GM21723 (cell line): ENCODE measurements at regions not wholly inside any gene's neighbourhood (a gene's known extent, or its start where the extent isn't known, plus 50 kb on each side); places are given as distances from the start of the nearest gene placed in this dataset.
"Not testable (repeated sequence)": the region's sequence is repeated elsewhere in the genome, so short reads cannot be mapped to it uniquely, and the experiment has no call there.

Source experiments
- ATAC-seq: cut with Tn5 transposase; IDR thresholded peaks from one replicate; pipeline ENCODE4 v1.9.1; 2021; ENCODE audit warnings: mild to moderate bottlenecking, moderate library complexity; ENCODE audit not compliant: unreplicated experiment

DNA sequence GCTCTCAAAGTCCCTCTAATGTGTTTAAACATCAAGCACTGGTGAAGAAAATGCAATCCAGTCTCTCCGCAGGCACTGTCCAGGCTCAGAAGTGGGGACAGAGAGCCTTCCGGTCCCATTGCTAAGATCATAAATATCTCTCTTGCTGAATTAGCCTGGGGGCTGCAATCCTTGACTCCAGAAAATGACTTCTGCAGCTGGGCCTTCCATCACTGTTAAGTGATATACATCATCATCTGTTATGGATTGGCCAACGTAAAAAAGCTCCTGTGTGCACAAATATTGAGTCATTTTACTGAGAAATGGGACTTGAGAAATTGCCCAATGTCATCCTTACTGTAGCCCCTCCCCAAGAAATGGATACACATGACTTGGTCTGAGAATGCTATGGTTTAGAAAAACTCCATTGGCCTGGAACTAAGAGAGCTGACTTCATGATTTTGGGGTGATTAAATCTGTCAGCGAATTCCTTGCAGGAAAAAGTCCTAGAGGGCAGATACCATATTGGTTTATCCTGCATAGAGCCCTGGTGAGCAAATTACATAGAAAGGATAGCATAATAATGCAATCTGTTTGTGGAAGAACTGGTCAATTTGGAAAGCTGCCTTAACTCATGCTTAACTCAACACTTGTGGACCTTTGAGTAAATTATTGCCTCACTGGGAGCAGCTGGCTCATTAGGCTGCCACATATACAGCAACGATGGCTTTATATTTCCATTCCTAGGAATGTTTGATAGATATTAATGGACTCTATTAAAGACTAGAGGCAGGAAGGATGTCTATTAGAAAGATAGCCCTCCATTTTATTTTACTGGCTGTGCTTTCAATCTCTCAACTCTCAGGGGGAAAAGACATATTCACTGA is 346.1 kb downstream of the GBA3 start:
- no peak for ATAC-seq

DNA sequence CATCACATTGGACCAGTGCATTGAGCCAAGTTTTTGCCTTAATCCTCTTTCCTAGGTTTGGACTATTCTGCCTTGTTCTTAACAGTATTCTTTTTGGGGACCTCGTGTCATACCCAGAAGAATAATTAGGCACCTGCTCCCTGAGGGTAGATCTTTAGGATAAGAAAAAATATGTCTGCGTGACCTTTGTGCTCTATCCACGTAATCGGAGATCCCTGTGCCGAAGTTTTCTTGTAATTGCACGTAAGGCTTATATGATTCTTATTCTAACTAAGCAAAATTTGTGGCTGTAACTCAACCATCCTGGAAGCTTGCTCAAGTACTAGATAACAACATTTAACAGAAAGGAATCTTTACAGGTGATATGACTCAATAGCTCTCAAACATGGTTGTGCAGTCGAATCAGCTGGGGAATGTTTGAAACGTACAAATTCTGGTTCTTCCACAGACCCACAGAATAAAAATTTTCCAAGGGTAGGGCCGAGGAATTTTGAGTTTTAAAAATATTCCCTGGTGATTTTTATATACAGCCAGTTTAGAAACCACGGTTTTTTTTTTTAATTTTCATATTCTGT is 344.3 kb downstream of the GBA3 start:
- ATAC-seq: no peak

DNA sequence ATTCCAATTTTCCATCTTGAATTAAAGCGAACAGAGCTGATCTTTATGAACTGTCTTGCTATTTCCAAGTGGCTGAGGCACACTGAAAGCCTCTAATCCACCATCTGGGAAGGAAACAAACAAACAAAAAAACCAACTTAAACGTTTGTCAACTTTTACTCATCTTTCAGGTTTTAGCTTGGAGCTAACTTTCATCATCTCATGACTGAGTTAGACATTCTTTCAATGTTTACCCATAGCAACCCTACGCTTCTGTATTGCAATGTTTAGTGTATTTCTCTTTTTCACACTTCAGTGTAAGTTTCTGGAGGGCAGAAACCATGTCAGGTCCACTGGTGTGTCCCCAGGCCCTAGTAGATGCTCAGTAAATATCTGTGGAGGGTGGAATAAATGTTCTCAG is 343.8 kb downstream of the GBA3 start:
- ATAC-seq: no peak

- no peak for ATAC-seq
Measured at GRCh38 chr4:23035521-23036056, 342.9 kb downstream of the GBA3 start.

DNA sequence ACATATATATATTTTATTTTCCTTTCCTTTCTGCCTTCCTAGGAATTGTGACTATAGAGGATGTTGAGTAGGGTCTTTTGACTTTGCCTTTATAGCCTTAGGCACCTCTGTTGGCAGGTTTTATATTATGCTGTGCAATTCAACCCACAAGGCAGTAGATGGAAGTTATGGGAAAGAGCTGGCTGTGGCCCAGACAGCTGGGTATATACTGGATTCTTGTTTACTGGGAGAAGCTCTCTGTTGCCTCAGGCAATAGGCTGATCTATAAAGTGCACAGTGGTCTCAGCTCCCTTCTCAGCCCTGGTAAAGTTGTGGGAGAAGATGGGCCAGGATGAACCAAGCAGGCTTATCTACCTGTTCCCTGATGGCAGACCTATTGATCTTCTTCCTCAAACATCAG is 342.0 kb downstream of the GBA3 start:
- no peak for ATAC-seq

GRCh38 chr4:23033796-23034195 is 341.1 kb downstream of the GBA3 start:
- ATAC-seq: no peak

GRCh38 chr4:23028875-23029274 is 336.1 kb downstream of the GBA3 start:
- no peak for ATAC-seq

- no peak for ATAC-seq
Measured at GRCh38 chr4:23023666-23024065, 330.9 kb downstream of the GBA3 start.

DNA sequence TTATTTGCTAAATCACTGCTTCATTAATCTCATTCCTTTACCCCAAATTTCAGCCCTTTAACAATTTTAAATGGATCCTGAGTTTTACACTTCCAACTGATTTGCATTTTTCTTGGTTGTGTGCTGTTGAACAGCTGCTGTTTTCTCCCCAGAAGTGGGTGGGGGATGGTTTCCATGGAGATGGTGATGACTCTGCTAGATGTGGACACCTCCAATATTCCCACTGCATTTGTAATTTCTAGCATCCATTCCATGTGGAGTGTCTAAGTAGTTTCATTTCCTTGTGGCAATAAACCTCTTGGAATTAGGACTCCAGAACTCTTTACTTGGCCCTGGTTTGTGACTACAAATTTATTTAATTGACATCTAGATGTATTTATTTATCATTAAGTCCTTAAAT is 330.4 kb downstream of the GBA3 start:
- no peak for ATAC-seq

- no peak for ATAC-seq
Measured at GRCh38 chr4:23022032-23022431, 329.3 kb downstream of the GBA3 start.

GRCh38 chr4:23021040-23021439 is 328.3 kb downstream of the GBA3 start:
- ATAC-seq: no peak

- not testable (repeated sequence) for ATAC-seq
Measured at GRCh38 chr4:23020399-23020798, 327.7 kb downstream of the GBA3 start.

GRCh38 chr4:23016981-23017380 is 324.2 kb downstream of the GBA3 start:
- ATAC-seq: no peak

DNA sequence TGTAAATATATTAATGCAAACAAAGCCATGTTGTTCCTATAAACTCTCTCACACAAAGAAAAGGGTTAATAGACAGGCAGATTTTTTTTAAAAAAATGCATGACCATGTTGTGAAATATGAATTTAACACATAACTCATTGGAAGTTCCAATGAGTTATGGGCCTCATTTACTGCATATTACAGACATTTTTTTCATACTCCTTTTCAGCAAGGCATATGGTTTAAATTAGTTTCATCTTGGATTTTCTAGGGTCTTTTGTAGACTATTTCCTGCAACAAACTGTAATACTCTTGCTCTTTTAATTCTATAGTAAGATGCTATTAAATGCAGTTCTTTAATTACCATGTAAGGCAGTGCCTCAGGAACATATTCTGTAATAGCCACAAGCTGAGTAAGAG is 323.1 kb downstream of the GBA3 start:
- no peak for ATAC-seq

DNA sequence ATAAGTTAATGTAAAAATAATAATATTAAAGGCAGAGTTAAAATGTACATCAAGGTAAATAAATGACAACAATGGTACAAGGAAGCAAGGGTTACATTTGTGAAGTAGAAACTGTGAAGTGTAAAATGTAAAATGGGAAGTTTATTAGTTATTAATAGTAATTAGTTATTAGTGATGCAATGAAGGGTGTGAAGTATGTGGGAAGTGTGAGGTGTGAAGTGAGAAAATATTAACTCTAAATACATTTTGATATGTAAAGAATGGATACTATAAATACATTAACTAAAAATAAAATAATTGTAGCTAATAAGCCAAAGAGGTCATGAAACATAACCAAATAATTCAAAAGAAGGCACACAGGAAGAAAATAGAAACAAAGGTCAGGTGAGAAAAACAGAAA is 316.4 kb downstream of the GBA3 start:
- no peak for ATAC-seq

DNA sequence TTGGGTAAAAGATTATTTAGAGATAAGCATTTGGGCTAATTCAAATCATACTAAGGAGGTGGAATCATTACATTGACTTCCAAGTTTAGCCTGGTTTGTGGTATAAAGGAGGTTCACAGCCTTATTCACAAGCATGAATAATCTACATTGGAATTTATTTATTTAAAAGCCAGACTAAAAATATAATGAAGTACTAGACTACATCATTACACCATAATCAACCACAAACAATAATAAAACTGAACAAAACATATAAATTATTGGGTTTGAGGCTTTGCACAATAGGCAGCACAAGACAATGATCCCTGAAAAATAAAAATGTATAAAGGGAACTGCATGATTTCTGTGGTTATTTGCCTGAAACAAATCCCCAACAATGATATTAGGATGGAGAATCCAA is 314.0 kb downstream of the GBA3 start:
- no peak for ATAC-seq

DNA sequence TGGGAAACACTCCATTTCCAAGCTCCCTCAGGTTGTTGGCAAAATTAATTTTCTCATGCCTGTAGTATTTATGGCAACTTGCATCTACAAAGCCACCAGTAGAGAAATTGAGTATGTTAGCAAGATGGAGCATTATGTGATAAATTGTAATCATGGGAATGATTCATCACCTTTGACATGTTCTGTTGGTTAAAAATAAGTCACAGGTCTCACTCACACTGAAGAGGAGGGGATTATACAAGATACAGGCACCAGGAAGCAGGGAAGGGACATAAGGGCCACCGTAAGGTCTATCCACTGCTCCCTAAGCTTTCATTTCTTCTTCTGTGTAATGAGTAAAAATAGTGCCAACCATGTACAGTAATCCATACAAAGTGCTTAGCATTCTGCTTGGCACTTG is 313.0 kb downstream of the GBA3 start:
- no peak for ATAC-seq

DNA sequence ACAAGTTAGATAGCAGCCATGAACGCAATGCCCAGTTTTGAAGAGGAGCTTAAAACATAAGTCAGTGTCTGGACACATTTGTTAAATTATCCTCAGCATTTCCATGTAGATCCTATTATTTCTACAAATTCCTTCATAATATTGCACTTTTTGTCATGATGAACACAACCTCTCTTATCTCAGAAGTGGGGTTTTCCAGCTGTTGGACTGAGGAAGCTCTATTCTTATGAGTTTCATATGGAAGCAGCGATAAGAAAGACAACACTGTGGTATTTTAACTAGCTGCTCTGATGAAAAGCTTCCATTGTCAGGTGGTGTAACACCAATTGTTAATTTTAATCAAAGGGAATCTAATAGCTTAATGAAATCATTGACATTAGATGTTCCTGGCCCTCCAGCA is 308.7 kb downstream of the GBA3 start:
- ATAC-seq: no peak

DNA sequence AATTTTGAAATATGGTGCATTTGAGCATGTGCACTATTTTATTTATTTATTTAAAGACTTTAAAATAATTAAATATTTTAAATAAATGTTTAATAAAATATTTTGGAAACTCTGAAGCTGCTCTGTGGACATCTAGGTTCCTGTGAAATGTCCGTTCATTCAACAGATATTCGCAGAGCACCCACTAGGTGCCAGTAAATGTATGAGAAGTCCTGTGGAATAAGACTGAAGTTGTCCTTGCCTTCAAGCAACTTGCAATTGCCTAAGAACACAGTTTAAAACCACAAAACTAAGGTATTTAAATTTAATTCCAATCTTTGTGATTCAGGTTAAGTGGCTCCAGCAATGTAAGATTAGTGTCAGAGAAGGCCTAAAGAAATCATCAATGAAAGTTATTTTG is 306.7 kb downstream of the GBA3 start:
- no peak for ATAC-seq

DNA sequence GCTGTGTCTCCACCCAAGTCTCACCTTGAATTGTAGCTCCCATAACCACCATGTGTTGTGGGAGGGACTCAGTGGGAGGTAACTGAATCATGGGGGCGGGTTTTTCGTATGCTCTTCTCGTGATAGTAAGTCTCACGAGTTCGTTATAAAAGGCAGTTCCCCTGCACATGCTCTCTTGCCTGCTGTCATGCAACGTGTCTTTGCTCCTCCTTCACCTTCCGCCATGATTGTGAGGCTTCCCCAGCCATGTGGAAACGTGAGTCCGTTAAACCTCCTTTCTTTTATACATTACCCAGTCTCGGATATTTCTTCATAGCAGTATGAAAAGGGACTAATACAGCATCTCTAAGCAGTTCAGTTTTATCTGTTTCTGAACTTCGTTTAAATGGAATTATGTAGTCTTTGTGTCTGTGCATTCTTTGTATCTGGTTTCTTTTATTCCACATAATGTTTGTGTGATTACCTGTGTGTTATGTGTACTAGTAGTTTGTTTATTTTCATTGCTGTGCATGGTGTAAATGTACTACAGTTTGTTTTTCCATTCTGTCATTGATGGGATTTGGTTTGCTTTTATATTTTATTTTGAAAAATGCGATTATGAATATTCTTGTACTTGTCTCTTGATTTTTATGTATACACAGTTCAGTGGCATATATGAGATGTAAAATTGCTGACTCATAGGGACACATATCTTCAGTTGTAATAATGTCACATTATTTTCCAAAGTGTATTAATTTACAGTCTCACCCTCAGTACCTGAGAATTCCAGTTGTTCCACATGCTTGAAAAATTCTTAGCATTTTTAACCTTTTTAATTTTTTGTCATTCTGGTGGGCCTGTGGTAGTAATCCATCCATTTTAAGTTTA is 304.9 kb downstream of the GBA3 start:
- ATAC-seq: no peak

DNA sequence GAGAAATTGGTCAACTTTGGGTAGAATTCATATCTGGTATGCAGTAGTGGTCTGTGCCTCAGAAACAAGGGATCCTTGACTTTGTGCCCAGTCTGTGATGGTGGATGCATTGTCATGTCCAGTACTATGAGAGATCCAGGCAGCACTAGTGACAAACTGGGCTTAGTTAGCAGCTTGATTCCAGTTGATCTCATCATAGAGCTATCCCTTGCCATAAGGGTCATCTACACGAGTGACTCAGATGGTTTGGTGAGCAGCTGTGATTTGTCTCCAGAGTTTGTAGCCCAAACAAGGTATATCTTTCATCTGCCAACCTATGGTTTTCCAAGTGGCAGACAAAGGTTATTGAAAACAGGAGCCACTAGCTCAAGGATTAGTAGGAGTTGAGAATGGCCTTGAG is 298.8 kb downstream of the GBA3 start:
- no peak for ATAC-seq
